ELF-1 (cell line): ENCODE measurements at regions not wholly inside any gene's neighbourhood (a gene's known extent, or its start where the extent isn't known, plus 50 kb on each side); places are given as distances from the start of the nearest gene placed in this dataset.

Experiments
- DNase-seq: peaks from one replicate; pipeline ENCODE4 v3.0.0-alpha.2; 2016; ENCODE audit warnings: low read depth, low spot score

DNA sequence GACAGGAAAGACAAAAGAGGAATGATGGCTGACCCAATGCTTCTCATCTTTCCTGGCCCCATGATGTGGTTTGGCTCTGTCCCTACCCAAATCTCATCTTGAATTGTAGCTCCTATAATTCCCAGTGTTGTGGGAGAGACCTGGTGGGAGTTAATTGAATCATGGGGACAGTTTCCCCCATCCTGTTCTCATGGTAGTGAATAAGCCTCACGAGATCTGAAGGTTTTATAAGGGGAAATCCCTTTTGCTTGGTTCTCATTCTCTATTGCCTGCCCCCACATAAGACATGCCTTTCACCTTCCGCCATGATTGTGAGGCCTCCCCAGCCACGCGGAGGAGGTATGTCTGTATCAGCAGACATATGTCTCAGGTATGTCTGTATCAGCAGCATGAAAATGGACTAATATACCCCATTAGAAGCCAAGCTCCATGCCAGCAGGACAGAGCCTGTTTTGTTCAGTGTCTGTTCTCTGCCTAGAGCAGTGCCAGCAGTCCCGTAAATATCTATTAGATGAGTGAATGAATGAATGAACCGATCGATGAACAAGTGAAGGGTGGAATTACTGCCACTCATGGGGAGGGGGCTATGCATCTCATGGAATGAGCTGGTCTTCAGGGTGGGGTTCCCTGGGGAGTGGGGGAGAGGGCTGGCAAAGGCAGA, 304.4 kb downstream of the SOX9 start:
- DNase-seq = no peak

DNA sequence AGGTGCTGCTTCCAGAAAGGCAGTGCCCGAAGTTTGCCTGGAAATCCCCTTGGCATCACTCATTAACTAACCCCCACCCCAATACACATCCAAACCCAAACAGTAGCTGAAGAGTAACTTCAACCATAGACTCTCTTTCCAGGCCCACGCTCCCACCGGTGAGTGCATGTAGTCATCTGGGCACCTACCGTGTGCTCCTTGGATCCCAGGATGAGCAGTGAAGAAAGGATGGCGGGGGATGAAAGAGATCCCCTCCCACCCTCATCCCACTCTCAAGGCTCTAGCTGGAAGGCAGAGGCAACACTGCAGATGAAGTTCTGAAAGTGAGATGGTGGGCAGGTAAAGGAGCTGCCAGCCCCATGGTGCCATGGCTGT, 305.0 kb downstream of the SOX9 start:
- DNase-seq = no peak

DNA sequence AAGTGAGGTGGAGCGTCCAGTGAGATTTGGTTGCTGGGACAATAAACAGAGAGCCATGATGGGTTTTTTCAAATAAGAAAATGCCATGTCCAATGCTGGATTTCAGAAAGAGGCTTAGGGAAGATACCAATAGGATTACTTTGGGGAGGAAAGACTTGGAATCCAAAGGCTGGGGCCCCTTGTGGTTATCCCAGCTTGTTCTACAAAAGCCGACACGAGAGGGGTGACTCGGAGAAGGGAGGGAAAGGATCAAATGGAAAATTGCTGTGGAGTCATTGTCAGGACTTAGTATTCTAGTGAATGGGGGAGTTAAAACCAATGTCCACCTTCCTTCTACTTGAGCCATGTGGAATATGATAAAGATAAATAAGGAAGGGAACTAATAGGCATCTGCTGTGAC, 305.5 kb downstream of the SOX9 start:
- DNase-seq = no peak

DNA sequence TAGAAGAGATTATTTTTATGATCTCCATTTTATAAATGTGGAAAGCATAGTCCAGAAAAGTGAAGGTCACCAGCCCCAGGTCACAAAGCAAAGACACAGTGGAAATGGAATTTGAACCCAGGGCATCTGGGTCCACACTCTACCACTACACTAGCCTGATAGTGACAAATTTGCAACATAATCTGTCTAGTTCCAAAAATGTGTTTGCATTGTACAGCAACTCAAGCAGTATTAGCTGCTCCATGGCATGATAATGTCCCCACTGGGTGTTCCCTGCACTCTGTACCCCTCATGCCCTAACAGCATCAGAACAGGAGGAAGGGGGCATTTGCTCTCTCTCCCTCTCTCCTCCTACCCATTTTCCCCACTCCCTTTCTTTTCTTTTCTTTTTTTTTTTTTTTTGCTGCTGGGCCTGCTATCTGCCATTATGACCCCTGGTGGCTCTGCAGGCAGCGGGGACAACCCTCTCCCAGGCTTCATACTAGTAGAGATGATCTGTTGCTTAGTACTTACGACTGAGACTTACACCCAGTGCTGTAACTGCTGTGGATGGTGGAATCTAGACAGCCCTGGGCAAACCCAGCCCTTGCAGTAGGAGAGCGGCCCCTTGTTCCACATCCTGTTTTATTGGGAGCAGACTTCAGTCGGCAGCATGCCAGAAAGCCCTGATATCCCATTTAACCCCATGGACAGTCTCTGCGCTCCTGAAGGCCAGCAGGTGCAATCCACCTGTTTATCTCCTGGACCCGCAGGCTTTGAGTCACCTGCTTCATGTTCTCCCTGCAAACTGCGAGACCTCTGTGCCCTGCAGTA, 306.3 kb downstream of the SOX9 start:
- DNase-seq = no peak

DNA sequence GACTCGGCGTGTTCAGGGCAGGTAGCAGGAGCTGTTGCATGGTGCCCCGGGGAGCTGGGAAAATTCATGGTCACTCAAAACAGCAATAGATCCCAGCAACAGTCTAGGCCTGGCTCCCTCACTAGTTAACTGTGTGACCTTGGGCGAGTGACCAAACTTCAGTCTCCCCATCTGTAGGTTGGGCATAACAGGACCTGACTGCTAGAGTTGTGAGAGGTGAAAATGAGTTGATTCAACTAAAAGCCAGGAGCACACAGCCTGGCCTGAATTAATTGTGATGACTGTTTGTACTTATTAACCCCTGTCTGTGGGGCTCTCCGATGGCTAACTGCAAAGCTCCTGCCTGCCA, 306.9 kb downstream of the SOX9 start:
- no peak for DNase-seq

DNA sequence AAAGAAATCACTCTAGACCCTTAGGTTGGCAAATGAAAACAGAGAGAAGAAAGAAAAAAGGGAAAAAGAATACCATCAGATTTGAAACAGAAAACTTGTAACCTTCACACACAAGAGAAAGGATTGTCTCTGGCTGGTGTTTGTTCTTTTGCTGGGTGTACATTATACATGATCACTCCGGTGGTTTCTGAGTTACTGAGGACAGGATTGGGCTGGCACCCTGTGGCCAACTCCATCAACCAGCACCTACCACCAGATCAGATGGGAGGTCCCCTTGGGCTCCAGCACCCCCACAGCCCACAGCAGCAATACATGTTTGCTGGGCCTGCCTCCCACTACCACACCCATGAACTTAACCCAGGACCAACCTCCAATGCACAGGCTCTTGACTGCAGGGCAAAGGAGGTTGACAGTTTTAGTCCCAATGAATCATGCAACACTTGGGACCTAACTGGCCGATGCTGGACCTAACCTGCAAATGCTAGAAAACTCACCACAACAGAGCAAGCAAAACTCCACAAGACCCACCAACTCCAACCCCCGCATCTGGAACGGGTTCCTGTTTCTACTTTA, 308.3 kb downstream of the SOX9 start:
- DNase-seq = no peak

DNA sequence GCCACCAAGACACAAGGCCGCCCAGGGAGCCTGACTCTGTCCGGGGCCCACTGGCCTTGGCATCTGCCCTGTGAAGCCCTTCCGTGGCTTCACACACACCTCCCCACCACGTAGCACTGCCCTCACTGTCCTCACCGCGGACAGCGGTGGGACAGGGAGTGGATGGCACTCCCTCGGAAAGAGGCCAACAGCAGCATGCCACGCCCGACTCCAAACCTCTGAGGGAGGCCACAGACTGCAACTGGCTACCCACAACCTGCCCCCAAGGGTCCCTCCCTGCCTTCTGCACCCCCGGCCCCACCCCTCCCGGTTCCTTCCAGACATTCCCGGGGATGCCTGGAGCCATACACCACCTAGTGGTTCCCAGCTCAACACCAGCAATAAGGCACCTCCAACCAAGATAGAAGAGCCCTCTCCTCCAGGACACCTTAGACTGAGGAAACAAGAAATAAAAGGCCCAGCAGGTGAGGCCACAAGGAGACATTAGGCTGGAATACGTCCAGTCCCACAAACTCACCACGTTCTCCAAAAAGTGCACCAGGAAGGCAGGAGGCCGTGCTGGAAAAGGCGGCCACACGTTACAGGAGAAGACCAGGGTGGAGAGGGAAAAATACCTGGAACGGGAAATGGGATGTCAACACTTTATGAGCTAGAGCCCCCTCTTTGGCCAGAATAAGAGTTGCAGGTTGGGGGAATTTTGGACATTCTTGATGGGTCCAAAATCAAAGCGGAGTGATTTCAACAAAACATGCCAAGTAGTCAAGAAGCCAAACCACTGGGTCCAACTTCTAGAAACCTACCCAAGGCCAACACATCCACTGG, 310.0 kb downstream of the SOX9 start:
- DNase-seq = peak; percentile 58

DNA sequence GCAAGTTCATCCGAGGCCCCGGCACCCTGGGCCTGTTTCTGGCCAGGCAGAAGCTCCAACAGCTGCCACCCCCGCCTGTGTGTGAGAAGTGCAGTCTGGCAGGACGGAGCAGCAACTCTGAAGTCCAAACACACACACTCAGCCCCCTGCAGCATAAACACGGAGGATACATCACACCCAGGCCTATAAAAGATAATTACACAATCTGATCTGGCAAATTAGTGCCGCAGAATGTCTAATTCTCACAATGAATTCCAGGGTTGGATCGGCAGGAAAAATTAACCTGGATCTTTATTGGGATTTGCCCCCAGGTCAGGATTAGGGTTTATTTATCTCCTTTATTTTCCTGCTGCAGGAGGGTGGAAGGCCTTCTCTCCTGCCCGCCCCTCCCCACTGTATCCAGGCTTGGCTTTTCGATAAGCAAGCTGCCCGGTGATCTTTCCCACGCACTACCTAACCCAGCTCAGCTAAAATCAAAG, 311.4 kb downstream of the SOX9 start:
- peak; percentile 41 for DNase-seq

DNA sequence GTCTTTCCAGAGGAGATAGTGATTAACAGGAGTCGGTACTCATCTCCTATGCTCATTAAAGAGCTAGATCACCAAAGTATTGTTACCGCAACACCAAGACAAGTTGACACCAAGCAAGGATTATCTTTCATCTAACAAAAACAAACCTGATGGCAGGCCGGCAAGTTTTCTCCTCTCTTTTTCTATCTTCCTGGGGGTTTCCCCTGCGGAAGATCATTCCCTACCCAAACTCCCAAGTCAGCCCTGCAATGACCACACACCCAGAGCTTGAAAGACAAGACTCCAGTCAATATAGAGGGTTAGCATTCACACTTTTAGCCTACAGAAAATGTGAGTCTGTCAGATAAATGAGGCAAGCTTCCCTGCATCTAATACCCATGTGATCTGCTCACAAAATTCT, 312.1 kb downstream of the SOX9 start:
- peak; percentile 27 for DNase-seq

DNA sequence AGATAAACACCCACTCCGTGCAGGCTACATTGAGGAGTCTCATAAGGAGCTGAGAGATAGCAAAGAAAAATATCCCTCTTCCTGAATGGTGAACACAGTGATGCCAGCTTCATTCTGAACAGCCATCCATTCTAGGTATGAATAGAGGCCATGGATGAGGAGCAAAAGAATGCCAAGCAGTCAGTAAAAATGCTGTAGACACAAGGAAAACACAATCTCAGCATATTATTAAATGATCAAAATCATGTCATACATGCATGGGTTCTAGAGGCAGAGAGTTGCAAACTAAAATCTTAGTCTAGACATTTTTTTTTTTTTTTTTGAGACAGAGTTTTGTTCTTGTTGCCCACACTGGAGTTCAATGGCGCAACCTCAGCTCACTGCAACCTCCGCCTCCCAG, 313.0 kb downstream of the SOX9 start:
- no peak for DNase-seq

DNA sequence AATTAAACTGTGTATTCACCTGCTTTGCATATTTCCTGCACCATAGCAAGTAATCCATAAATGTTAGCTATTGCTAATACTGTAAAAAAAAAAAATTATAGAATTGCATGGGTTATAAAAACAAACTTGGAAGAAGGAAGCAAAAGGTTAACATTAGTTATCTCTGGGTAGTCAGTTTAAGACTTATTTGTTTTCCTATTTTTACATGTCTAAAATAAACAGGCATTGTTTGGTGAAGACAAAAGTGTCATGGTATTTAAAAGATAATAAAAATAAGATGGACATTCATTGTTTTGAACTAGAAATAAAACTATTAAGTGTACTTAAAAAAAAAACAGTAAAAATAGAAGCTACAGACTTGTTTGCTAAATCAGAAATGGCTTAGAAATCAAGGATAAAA, 313.8 kb downstream of the SOX9 start:
- DNase-seq = no peak

DNA sequence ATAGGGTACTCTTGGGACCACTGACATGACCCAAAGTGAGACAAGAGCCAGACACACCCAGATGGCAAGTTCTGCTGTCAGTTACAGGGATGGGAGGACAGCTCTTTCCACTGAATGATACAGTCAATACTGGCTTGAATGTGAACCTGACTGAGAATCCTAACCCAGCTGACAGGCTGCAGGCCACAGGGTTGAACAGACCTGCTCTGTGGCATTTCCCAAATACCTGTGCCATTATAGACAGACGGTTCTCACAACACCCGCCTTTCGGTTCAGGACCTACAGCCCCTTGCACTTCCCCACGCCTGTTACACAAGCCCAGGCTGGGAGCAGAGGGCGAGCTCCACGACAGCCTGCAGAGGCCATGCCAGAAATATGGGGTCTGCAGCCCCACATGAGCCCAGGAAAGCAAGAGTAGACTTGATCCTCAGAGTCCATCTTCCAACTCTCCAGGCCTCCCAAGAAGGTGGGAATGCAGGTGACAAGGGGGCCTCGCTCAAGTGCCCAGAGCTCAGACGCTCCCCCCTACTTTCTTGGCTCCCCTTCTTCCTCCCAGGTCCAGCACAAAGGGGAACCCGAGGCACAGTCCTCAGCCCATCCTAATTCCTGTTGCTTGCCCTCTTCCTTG, 314.3 kb downstream of the SOX9 start:
- DNase-seq = peak; percentile 70

DNA sequence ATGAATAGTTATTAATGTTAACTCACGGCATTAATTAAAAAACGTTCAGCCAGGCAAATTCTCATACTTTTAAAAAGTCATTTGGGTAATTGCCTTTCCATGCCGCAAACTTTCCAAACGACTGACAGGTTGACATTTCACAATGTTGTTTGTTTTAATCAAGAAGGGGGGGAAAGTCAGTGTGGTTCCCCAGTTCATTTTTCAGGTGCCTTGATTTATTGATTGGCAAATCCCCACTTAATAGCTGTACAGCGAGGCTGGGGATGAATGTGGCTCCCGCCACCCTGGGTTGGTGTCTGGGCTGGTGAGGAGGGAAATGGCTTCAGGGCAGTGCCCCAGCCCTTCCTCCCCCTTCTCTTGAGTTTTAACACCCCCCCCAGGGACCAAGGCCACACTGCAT, 318.0 kb downstream of the SOX9 start:
- DNase-seq = no peak

DNA sequence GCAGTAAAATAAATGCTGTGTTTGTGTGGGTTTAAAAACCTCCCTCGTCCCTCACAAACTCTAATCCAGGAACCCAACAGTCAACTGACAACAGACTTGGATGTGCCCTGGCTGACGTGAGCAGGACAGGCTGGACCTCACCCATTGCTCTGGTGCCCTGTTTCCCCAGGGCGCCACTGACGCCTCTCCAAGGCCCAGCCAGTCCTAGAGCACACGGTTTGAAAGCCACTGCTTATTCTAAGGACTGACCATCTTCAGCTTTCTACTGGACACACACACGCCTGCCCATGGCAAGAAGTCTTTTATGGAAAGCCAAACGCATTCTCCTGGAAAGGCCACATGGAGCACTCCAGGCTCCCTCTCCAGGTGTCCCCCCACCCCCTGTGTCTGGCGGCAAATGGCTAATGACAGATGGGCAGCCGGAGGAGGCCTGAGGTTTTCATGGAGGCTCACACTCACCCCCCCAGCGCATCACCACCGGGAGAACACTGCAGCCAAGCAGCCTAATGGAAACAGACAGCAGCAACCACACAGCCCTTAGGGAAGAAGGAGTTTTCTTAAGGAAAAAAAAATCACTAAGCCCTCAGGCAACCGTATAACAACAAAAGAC, 319.2 kb downstream of the SOX9 start:
- DNase-seq = peak; percentile 34

DNA sequence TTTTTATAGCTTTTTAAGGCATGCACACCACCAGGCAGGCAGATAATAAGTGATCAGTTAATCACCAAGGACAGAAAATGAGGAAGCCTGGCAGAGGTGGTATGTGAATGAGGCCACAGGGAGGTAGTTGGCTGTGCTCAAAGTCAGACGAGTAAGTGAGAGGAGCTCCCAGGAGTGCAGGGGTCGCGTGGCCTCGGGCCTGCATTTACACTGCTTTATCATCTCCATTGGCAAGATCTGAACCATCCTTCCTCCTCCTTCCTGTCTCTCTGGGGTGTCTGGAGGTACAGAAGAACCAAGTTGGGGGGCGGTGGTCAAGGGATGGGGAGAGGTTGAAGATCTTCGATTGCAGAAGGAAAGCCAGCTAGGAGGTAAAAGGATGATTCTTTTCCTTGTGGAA, 320.1 kb downstream of the SOX9 start:
- DNase-seq = no peak

DNA sequence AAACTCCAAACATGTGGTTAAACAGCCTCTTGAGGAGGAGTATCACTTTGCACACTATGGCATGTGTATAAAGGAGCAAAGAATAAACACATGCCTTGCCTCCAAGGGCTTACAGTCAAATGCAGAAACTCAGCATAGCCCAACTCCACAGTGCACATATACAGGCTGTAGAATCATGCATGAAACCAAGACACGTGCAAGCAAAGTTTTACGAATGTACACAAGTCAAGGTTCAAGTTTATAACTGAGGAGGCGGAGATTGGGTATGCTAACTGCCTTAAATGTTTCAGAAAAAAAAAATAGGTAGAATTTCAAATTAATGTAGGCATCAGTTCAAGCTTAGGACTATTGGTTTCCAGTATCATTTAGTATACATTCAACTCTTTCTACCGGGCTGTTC, 321.1 kb downstream of the SOX9 start:
- no peak for DNase-seq

DNA sequence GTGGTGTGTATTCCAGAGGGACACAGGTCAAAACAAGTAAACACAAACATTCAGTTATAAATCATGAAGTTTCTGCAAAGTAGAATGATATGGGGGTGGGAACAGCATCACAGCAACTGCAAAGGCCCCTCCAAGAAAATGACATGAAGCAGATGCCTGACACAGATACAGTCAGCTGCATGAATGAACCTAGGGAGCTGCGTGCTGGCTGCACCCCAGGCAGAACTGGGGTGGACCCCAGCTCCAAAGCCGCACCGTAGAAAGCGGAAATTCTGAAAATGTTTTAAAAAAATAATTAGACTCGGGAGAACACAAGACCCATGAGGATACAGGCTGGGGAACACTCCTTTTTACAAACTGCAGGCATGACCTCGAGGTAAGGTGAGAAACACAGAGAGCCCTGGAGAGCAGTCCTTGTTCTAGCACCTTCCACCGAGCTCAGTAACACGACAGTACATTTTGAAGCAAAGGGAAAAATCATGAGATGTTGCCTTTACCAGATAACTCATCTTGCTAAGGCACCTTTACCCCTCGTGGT, 323.8 kb downstream of the SOX9 start:
- no peak for DNase-seq

DNA sequence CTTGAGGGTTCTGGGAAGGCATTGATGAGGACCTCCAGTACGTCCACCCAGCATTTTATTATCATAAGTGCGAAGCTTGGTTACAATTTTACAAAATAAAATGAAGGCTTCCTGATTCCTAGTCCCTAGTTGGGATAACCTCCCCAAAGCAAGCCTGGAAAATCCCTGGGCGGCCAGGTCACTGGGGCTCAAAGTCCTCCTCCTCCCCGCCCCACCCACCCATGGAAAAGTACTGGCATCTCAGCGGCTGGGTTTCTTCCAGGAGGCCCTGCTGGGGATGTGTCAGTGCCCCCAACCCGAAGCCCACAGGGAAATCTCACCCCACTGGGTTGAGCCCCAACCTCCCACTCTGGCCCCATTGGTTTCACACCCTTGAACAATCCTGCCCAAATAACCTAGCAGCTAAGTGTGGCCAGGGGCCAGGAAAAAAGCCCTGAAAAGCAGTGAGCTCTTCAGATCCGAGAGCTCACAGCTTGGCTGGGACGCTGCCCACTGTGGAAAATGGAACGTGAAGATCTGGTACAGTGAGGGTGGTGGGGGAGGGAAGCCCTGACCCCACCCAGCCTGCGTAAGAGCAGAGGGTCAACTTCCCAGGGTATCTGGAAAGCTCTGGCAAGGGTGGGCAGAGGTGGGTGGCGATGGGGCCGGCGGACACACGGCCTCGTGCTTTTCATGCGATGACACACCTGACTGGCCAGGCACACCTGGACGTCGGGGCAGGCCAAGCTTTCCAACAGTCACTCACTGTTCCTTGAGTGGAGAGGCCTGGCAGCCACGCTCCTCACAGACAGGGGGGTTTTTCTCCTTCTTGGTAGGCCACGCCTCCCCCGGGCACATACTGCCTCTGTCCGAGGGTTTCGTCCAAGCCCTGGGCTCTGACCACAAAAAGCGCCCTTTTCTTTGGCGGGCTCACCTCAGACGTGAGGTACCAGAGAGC, 324.5 kb downstream of the SOX9 start:
- DNase-seq = no peak

DNA sequence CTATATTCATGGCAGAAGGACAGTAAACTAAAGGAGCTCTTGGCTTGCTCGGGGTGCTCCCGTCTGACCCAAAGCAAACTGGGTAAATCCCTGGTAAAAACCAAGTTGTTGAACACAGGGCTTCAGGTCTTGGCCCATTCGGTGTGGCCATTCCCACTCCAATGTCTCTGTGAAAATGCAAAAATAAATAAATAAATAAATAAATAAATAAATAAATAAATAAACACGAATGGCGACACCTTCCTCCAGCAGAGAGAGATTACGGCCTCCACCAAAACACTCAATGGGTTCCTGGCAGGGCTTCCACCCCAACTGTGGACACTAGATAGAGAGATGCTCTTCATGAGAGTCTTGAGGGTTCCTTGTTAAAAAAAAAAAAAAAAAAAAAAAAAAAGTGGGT, 325.3 kb downstream of the SOX9 start:
- DNase-seq = no peak
